ENCODE measurements at regions not wholly inside any gene's neighbourhood (a gene's known extent, or its start where the extent isn't known, plus 50 kb on each side); places are given as distances from the start of the nearest gene placed in this dataset.
"Not testable (repeated sequence)": the region's sequence is repeated elsewhere in the genome, so short reads cannot be mapped to it uniquely, and the experiment has no call there.

GRCh38 chr5:67773411-67774266, 441.9 kb upstream of the PIK3R1 start:
- no peaks in the 10 kb centered on the region for H3K9me3 ChIP-seq
- no peaks in the 10 kb centered on the region for H3K27me3 ChIP-seq
- H3K36me3 ChIP-seq = no peaks in the 10 kb centered on the region
- peak; percentile 23 for DNase-seq
- no peak overlapping the region for H3K4me3 ChIP-seq

GRCh38 chr5:67771791-67772190, 443.8 kb upstream of the PIK3R1 start:
- H3K27me3 ChIP-seq = no peaks in the 10 kb centered on the region
- no peak for DNase-seq
- no peaks in the 10 kb centered on the region for H3K36me3 ChIP-seq
- H3K4me3 ChIP-seq = no peak overlapping the region
- no peaks in the 10 kb centered on the region for H3K9me3 ChIP-seq

- H3K9me3 ChIP-seq = no peaks in the 10 kb centered on the region
- H3K4me3 ChIP-seq = no peak overlapping the region
- DNase-seq = no peak
- no peaks in the 10 kb centered on the region for H3K36me3 ChIP-seq
- no peaks in the 10 kb centered on the region for H3K27me3 ChIP-seq
Measured at GRCh38 chr5:67771221-67771620, 444.3 kb upstream of the PIK3R1 start.

GRCh38 chr5:67770431-67771025, 445.0 kb upstream of the PIK3R1 start:
- Histone ChIP-seq H3K4me3 (no peak overlapping the region), H3K36me3 (no peaks in the 10 kb centered on the region)

GRCh38 chr5:67765697-67766096, 449.9 kb upstream of the PIK3R1 start:
- H3K4me3 ChIP-seq = no peak overlapping the region
- no peak for DNase-seq
- peaks cover 4% of the 10 kb centered on the region; the same call in 1 of the 2 replicates for H3K9me3 ChIP-seq
- H3K27me3 ChIP-seq = no peaks in the 10 kb centered on the region
- H3K36me3 ChIP-seq = no peaks in the 10 kb centered on the region

More at GRCh38 chr5:67770431-67771025, 445.0 kb upstream of the PIK3R1 start:
- Histone ChIP-seq H3K27me3 (no peaks in the 10 kb centered on the region), H3K9me3 (no peaks in the 10 kb centered on the region)
- DNase-seq = no peak

GRCh38 chr5:67757771-67758170, 457.8 kb upstream of the PIK3R1 start:
- H3K9me3 ChIP-seq, H3K27me3 ChIP-seq: not testable (repeated sequence)

GRCh38 chr5:67752357-67752708, 463.2 kb upstream of the PIK3R1 start:
- Histone ChIP-seq H3K36me3 (no peaks in the 10 kb centered on the region), H3K4me3 (no peak overlapping the region), H3K27me3 (no peaks in the 10 kb centered on the region), H3K9me3 (no peaks in the 10 kb centered on the region)
- DNase-seq = no peak

More at GRCh38 chr5:67757771-67758170, 457.8 kb upstream of the PIK3R1 start:
- H3K36me3 ChIP-seq, DNase-seq, H3K4me3 ChIP-seq: not testable (repeated sequence)

GRCh38 chr5:67748165-67748690, 467.3 kb upstream of the PIK3R1 start:
- no peaks in the 10 kb centered on the region for H3K9me3 ChIP-seq
- no peak overlapping the region for H3K4me3 ChIP-seq
- no peaks in the 10 kb centered on the region for H3K36me3 ChIP-seq
- H3K27me3 ChIP-seq = no peaks in the 10 kb centered on the region
- DNase-seq = no peak

GRCh38 chr5:67747096-67747495, 468.5 kb upstream of the PIK3R1 start:
- Histone ChIP-seq H3K9me3 (no peaks in the 10 kb centered on the region), H3K27me3 (no peaks in the 10 kb centered on the region)
- DNase-seq = no peak

GRCh38 chr5:67746608-67747007, 468.9 kb upstream of the PIK3R1 start:
- H3K27me3 ChIP-seq, H3K9me3 ChIP-seq, DNase-seq, H3K4me3 ChIP-seq, H3K36me3 ChIP-seq: not testable (repeated sequence)

More at GRCh38 chr5:67747096-67747495, 468.5 kb upstream of the PIK3R1 start:
- Histone ChIP-seq H3K4me3 (no peak overlapping the region), H3K36me3 (no peaks in the 10 kb centered on the region)

- Histone ChIP-seq H3K4me3 (no peak overlapping the region), H3K36me3 (no peaks in the 10 kb centered on the region), H3K27me3 (no peaks in the 10 kb centered on the region), H3K9me3 (no peaks in the 10 kb centered on the region)
- DNase-seq = no peak
Measured at GRCh38 chr5:67746103-67746502, 469.5 kb upstream of the PIK3R1 start.

GRCh38 chr5:67732921-67733320, 482.6 kb upstream of the PIK3R1 start:
- no peaks in the 10 kb centered on the region for H3K36me3 ChIP-seq
- no peak for DNase-seq
- no peaks in the 10 kb centered on the region for H3K27me3 ChIP-seq
- no peaks in the 10 kb centered on the region for H3K9me3 ChIP-seq
- H3K4me3 ChIP-seq = no peak overlapping the region

- Histone ChIP-seq H3K36me3 (no peaks in the 10 kb centered on the region), H3K27me3 (no peaks in the 10 kb centered on the region), H3K4me3 (no peak overlapping the region), H3K9me3 (no peaks in the 10 kb centered on the region)
- DNase-seq = no peak
Measured at GRCh38 chr5:67732471-67732870, 483.1 kb upstream of the PIK3R1 start.

- Histone ChIP-seq H3K4me3 (no peak overlapping the region), H3K27me3 (no peaks in the 10 kb centered on the region), H3K9me3 (no peaks in the 10 kb centered on the region), H3K36me3 (no peaks in the 10 kb centered on the region)
- no peak for DNase-seq
Measured at GRCh38 chr5:67731886-67732285, 483.7 kb upstream of the PIK3R1 start.

GRCh38 chr5:67730917-67731474, 484.6 kb upstream of the PIK3R1 start:
- Histone ChIP-seq H3K27me3 (no peaks in the 10 kb centered on the region), H3K9me3 (no peaks in the 10 kb centered on the region), H3K4me3 (no peak overlapping the region), H3K36me3 (no peaks in the 10 kb centered on the region)
- no peak for DNase-seq

GRCh38 chr5:67728326-67728890, 487.1 kb upstream of the PIK3R1 start:
- no peak overlapping the region for H3K4me3 ChIP-seq
- DNase-seq = no peak
- H3K27me3 ChIP-seq = no peaks in the 10 kb centered on the region
- no peaks in the 10 kb centered on the region for H3K36me3 ChIP-seq
- H3K9me3 ChIP-seq = no peaks in the 10 kb centered on the region

- no peak for DNase-seq
- Histone ChIP-seq H3K4me3 (no peak overlapping the region), H3K36me3 (no peaks in the 10 kb centered on the region), H3K9me3 (no peaks in the 10 kb centered on the region), H3K27me3 (no peaks in the 10 kb centered on the region)
Measured at GRCh38 chr5:67725604-67726003, 490.0 kb upstream of the PIK3R1 start.
